ENCODE measurements at regions not wholly inside any gene's neighbourhood (a gene's known extent, or its start where the extent isn't known, plus 50 kb on each side); places are given as distances from the start of the nearest gene placed in this dataset.

- TF ChIP-seq ZFX (IDR thresholded peaks at IDR 0.05; ENCODE audit: borderline replicate concordance), result no peak
- TF ChIP-seq CTCF (IDR thresholded peaks at IDR 0.05), result no peak
- H3K27ac ChIP-seq, result peak overlapping the region; percentile 95
Observed at GRCh38 chr16:52294660-52295059, 252.3 kb downstream of the TOX3 start.

GRCh38 chr16:52293204-52293603 lies 253.7 kb downstream of the TOX3 start:
- TF ChIP-seq CTCF (IDR thresholded peaks at IDR 0.05), result no peak
- no peak for TF ChIP-seq ZFX (IDR thresholded peaks at IDR 0.05; ENCODE audit: borderline replicate concordance)
- peak overlapping the region; percentile 95 for H3K27ac ChIP-seq

- H3K27ac ChIP-seq, result no peak overlapping the region
- TF ChIP-seq CTCF (IDR thresholded peaks at IDR 0.05), result no peak
- TF ChIP-seq ZFX (IDR thresholded peaks at IDR 0.05; ENCODE audit: borderline replicate concordance), result no peak
Observed at GRCh38 chr16:52283584-52284375, 263.2 kb downstream of the TOX3 start.

GRCh38 chr16:52283018-52283417 lies 263.9 kb downstream of the TOX3 start:
- TF ChIP-seq ZFX (IDR thresholded peaks at IDR 0.05; ENCODE audit: borderline replicate concordance), result no peak
- no peak for TF ChIP-seq CTCF (IDR thresholded peaks at IDR 0.05)
- no peak overlapping the region for H3K27ac ChIP-seq

GRCh38 chr16:52280086-52280485 lies 266.9 kb downstream of the TOX3 start:
- TF ChIP-seq CTCF (IDR thresholded peaks at IDR 0.05) (no peak), ZFX (IDR thresholded peaks at IDR 0.05; ENCODE audit: borderline replicate concordance) (no peak)

GRCh38 chr16:52271088-52271750 lies 275.7 kb downstream of the TOX3 start:
- no peak overlapping the region for H3K27ac ChIP-seq
- TF ChIP-seq CTCF (IDR thresholded peaks at IDR 0.05) (no peak), ZFX (IDR thresholded peaks at IDR 0.05; ENCODE audit: borderline replicate concordance) (no peak)

More at GRCh38 chr16:52280086-52280485, 266.9 kb downstream of the TOX3 start:
- no peak overlapping the region for H3K27ac ChIP-seq

GRCh38 chr16:52265446-52265861 lies 281.5 kb downstream of the TOX3 start:
- no peak overlapping the region for H3K27ac ChIP-seq

More at GRCh38 chr16:52265446-52265861, 281.5 kb downstream of the TOX3 start:
- no peak for TF ChIP-seq CTCF (IDR thresholded peaks at IDR 0.05)
- no peak for TF ChIP-seq ZFX (IDR thresholded peaks at IDR 0.05; ENCODE audit: borderline replicate concordance)
